GM12865 (cell line): ENCODE measurements at regions not wholly inside any gene's neighbourhood (a gene's known extent, or its start where the extent isn't known, plus 50 kb on each side); places are given as distances from the start of the nearest gene placed in this dataset.

Source experiments
- DNase-seq: peaks from one replicate; pipeline ENCODE4 v3.0.0; 2010; ENCODE audit warnings: low read depth
- H3K4me3 ChIP-seq: 2 replicates; pipeline ENCODE4 v1.5.1; 2011; ENCODE audit warnings: mild to moderate bottlenecking, low read depth, low read length, control low read depth
- CTCF ChIP-seq: IDR thresholded peaks from 2 replicates; pipeline ENCODE4 v1.5.1; 2011; ENCODE audit warnings: low read length, control low read depth, low read depth, inconsistent platforms; ENCODE audit not compliant: insufficient read depth; ENCODE audit errors: missing control alignments

GRCh38 chr3:107452436-107452835 lies 70.3 kb upstream of the BBX start:
- no peak for DNase-seq
- H3K4me3 ChIP-seq, result no peak overlapping the region
- no peak for TF ChIP-seq CTCF

DNA sequence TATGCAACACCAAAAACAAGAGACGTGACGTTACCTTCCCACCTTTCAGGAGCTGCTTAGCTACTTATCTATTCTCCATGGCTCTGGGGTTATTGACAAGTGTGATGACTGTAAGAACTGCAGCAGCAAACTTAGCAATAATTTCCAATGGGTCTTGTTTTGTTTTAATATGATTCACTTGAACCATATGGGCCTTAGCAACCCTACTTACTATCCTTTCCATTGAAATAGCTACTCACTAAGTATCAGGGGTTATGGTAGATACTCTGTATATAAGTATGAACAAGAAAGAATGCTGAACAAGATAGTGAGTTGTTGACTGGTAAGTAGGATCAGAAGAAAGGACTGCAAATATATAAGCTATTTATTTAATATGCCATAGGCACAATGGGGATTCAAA lies 69.3 kb upstream of the BBX start:
- TF ChIP-seq CTCF, result no peak
- H3K4me3 ChIP-seq, result no peak overlapping the region
- no peak for DNase-seq

- no peak for DNase-seq
- no peak for TF ChIP-seq CTCF
- H3K4me3 ChIP-seq, result no peak overlapping the region
Observed at GRCh38 chr3:107455621-107456020, 67.1 kb upstream of the BBX start.

DNA sequence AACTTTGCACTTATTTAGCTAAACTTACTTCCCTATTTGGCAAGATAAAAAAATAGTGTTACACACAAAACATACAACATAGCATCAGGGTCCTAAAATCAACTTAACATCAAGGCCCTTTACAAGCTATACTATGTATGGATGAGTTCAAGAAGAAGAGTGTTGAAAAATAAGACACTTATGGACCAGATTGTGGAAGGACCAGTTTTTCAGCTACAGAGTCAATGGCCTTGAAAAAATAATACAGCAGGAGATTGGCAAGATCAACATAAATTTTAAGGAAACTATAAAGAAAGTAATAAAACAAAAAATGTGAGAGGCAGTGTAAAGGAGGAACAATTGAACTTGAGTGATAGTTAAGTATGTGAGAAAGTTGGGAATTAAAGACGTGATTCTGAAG lies 66.3 kb upstream of the BBX start:
- no peak overlapping the region for H3K4me3 ChIP-seq
- TF ChIP-seq CTCF, result no peak
- DNase-seq, result no peak

- no peak for DNase-seq
- H3K4me3 ChIP-seq, result no peak overlapping the region
- TF ChIP-seq CTCF, result no peak
Observed at GRCh38 chr3:107458871-107459270, 63.9 kb upstream of the BBX start.

GRCh38 chr3:107461721-107462120 lies 61.0 kb upstream of the BBX start:
- no peak overlapping the region for H3K4me3 ChIP-seq
- no peak for DNase-seq
- no peak for TF ChIP-seq CTCF

DNA sequence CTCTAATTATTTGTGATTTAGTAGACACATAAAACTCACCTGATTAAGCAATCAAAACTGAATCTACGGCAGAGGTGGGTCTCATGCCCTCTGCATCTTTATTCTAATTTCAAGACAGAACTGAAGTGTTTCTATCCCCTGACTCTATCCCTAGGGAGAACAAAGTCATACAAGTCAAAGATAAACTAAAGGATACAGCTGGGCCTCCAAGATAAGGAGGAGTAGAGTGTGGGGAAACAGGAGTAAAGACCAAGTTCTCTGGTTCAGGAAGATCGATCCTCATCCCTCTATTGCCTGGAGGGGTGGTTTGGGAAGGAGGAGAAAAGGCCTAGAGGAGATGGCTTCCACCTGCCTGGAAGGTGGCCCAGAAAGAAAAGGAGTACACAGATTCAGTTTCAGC lies 58.7 kb upstream of the BBX start:
- H3K4me3 ChIP-seq, result no peak overlapping the region
- no peak for DNase-seq
- TF ChIP-seq CTCF, result no peak
